GM20000 (cell line): ENCODE measurements at regions not wholly inside any gene's neighbourhood (a gene's known extent, or its start where the extent isn't known, plus 50 kb on each side); places are given as distances from the start of the nearest gene placed in this dataset.

ENCODE experiments used
- DNase-seq: peaks from one replicate; pipeline ENCODE4 v3.0.0; 2012; ENCODE audit warnings: low spot score
- TF ChIP-seq, protein P1 (sequence below): IDR thresholded peaks from 2 replicates; pipeline ENCODE4 v1.5.1; 2012; ENCODE audit warnings: mild to moderate bottlenecking, control low read depth; ENCODE audit errors: extremely low read depth, missing control alignments

DNA sequence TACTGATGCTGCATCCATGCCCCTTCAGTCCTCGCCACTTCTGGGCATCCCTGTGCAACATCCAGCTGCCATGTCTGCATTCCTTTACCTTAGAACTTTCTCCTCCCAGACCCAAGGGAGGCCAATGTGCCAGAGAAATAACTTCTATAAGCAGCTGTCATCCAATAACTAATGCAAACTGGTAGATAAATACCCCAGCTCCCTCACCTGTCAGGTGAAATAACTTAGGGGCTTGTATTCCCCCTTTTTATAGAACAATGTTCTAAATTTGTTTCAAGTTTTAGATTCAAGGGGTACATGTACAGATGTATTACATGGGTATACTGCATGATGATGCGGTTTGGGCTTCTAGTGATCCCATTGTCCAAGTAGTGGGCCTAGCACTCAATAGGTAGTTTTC, 880.1 kb downstream of the UQCRFS1 start:
- TF ChIP-seq, protein P1, sequence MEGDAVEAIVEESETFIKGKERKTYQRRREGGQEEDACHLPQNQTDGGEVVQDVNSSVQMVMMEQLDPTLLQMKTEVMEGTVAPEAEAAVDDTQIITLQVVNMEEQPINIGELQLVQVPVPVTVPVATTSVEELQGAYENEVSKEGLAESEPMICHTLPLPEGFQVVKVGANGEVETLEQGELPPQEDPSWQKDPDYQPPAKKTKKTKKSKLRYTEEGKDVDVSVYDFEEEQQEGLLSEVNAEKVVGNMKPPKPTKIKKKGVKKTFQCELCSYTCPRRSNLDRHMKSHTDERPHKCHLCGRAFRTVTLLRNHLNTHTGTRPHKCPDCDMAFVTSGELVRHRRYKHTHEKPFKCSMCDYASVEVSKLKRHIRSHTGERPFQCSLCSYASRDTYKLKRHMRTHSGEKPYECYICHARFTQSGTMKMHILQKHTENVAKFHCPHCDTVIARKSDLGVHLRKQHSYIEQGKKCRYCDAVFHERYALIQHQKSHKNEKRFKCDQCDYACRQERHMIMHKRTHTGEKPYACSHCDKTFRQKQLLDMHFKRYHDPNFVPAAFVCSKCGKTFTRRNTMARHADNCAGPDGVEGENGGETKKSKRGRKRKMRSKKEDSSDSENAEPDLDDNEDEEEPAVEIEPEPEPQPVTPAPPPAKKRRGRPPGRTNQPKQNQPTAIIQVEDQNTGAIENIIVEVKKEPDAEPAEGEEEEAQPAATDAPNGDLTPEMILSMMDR, result no peak
- no peak for DNase-seq

DNA sequence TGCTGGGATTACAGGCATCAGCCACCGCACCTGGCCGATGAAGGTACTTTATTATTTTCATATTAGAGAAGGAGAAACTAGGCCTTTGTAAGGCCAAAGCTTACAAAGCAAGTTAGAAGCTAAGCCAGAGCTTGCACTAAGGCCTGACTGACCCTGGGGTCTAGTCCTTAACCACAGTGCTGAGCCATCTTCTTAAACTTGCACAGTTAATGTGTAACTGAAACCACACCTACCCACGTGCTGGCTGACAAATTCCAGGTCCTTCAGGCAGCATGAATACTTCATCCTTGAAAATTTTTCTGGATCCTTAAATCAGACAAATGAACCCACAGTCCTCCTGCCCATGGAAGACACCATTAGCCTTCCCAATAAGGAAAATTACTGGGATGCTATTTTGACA, 880.6 kb downstream of the UQCRFS1 start:
- TF ChIP-seq, protein P1, result no peak
- no peak for DNase-seq

DNA sequence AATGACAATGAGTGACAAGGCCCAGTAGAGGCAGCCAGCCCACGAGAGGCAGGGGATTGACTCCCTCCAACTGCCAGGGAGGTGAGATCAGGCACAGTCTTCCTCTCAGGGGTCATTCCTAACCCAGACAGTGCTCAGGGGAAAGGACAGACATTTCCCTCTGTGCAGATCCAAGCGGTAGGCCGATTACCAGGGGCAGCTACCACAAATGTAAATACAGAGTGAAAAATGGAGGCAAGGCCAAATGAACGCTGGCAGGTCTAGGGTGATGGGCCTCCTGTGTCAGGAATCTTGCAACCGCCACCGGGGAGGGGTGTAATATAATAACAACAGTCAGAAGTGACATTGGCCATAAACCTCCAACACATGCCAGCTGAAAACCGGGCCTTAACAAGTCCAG, 881.4 kb downstream of the UQCRFS1 start:
- TF ChIP-seq, protein P1, result no peak
- DNase-seq, result no peak

DNA sequence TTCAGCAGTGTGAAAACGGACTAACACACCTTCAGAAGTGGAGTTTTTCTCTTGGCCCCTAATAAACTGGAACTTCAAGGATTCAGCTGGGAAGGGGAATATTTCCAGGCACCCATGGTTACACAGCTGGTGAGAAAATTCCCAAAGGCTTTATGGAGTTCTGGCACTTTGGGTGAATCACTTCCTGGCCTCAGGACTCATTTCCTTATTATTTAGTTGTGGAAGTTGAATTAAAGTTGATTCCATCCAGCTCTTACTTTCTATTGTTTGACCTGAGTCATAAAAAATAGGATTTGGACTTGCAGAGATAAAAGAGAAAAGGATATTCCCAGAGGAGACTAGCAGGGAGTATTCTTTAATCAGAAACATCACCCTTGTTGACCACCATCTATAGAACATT, 882.1 kb downstream of the UQCRFS1 start:
- DNase-seq, result no peak
- TF ChIP-seq, protein P1, result no peak

DNA sequence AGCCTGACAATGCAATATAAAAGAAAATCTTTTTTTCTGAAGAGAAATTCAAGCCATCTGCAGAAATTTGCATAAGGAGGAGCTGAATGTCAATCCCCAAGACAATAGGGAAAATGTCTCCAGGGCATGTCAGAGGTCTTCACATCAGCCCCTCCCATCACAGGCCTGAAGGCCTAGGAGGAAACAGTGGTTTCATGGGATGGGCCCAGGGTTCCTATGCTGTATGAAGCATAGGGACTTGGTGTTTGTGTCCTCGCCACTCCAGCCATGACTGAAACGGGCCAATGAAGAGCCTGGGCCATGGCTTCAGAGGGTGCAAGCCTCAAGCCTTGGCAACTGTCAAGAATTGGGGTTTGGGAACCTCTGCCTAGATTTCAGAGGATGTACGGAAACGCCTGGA, 883.5 kb downstream of the UQCRFS1 start:
- DNase-seq, result no peak
- TF ChIP-seq, protein P1, result no peak

DNA sequence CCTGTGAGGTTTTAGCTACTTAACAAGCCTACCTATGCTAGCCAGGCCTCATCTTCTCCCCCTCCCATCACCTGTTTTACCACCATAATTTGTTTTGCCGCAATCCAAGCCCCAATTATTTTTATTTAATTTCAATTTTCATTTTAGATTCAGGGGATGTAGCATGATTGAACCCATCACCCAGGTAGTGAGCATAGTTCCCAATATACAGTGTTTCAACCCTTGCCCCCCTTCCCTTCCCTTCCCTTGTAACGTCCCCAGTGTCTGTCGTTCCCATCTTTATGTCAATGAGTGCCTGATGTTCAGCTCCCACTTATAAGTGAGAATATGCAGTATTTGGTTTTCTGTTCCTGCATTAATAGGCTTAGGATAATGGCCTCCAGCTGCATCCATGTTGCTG, 885.0 kb downstream of the UQCRFS1 start:
- no peak for DNase-seq
- TF ChIP-seq, protein P1, result no peak

DNA sequence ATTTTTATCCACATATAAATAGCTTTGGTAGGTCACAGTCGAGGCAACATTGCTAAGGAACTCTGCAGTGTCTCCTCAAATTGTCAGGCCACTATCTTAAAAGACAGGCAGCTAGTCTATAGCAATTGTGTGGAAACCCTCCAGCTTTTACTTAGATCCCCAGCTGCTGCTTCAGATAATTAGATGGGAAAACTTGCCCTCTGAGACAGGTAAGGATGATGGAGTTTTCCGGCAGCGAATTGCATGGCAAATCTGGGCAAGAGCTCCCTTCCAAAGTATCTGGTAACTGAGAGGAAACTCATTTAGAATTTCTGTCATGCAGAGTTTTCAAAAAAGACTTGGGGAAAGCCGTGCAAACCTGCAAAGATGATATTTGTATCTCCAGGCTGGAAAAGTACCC, 886.2 kb downstream of the UQCRFS1 start:
- TF ChIP-seq, protein P1, result no peak
- DNase-seq, result no peak
